CD14-positive monocyte (primary cell): ENCODE measurements at regions not wholly inside any gene's neighbourhood (a gene's known extent, or its start where the extent isn't known, plus 50 kb on each side); places are given as distances from the start of the nearest gene placed in this dataset.

Experiments used
- DNase-seq, 3 donors: peaks; one replicate each; pipeline ENCODE4 v3.0.0-alpha.2; 2011 to 2022
- H2AFZ ChIP-seq: 2 replicates; pipeline ENCODE4 v1.6.0; 2012; ENCODE audit warnings: mild to moderate bottlenecking, low read depth, low read length, inconsistent platforms; ENCODE audit not compliant: insufficient read depth, poor library complexity, severe bottlenecking
- H3K27ac ChIP-seq, 2 donors: 1 replicate in 1 of 2; 2 replicates in 1 of 2; pipeline ENCODE4 v1.5.1; 2012 to 2013; ENCODE audit warnings: low read length in 2 of 2, control low read depth in 1 of 2, inconsistent platforms in 1 of 2, low read depth in 1 of 2, mild to moderate bottlenecking in 1 of 2
- H3K27me3 ChIP-seq, 2 donors: one replicate each; pipeline versions ENCODE4 v1.6.0 to v1.6.1; 2011 to 2013; ENCODE audit warnings: low read length in 2 of 2; ENCODE audit not compliant: control insufficient read depth in 2 of 2, insufficient read depth in 2 of 2
- H3K36me3 ChIP-seq, 2 donors: replicated peaks in 1 of 2; 1 replicate in 1 of 2; 2 replicates in 1 of 2; pipeline versions ENCODE4 v1.5.1 to v1.6.1; 2012 to 2013; ENCODE audit warnings: low read length in 2 of 2, control low read depth in 1 of 2, inconsistent platforms in 1 of 2, mild to moderate bottlenecking in 1 of 2; ENCODE audit not compliant: insufficient read depth in 2 of 2, control insufficient read depth in 1 of 2
- H3K4me1 ChIP-seq, 2 donors: 1 replicate in 1 of 2; 2 replicates in 1 of 2; pipeline versions ENCODE4 v1.5.1 to v1.6.1; 2012 to 2013; ENCODE audit warnings: low read length in 2 of 2, control low read depth in 1 of 2, inconsistent platforms in 1 of 2, mild to moderate bottlenecking in 1 of 2, moderate library complexity in 1 of 2; ENCODE audit not compliant: insufficient read depth in 2 of 2, control insufficient read depth in 1 of 2
- H3K4me2 ChIP-seq: replicated peaks from 2 replicates; pipeline ENCODE3; 2012; ENCODE audit warnings: low read length, moderate library complexity, mild to moderate bottlenecking; ENCODE audit not compliant: poor library complexity, severe bottlenecking; ENCODE audit errors: extremely low read depth
- H3K4me3 ChIP-seq, 3 experiments: fragments of 200-600 bp in 1 of 3; sonication (generic) in 1 of 3; replicated peaks in 1 of 3; 1 replicate in 2 of 3; 2 replicates in 1 of 3; pipeline ENCODE4 v1.5.1; 2011 to 2013; ENCODE audit warnings: low read length in 3 of 3, mild to moderate bottlenecking in 3 of 3, control low read depth in 2 of 3, low read depth in 2 of 3, inconsistent platforms in 1 of 3, moderate library complexity in 1 of 3
- H3K79me2 ChIP-seq: 2 replicates; pipeline ENCODE4 v1.6.0; 2012; ENCODE audit warnings: mild to moderate bottlenecking, control low read depth, inconsistent platforms, low read length, moderate library complexity; ENCODE audit not compliant: insufficient read depth
- H3K9ac ChIP-seq: 2 replicates; pipeline ENCODE4 v1.6.0; 2017; ENCODE audit warnings: low read length, mild to moderate bottlenecking; ENCODE audit not compliant: insufficient read depth, poor library complexity, severe bottlenecking
- H3K9me3 ChIP-seq, 2 donors: replicated peaks in 1 of 2; 1 replicate in 1 of 2; 2 replicates in 1 of 2; pipeline versions ENCODE4 v1.5.1 to v1.6.1; 2012 to 2013; ENCODE audit warnings: low read length in 2 of 2, control low read depth in 1 of 2; ENCODE audit not compliant: control insufficient read depth in 1 of 2, insufficient read depth in 1 of 2
- H4K20me1 ChIP-seq: 2 replicates; pipeline ENCODE4 v1.6.0; 2012; ENCODE audit warnings: mild to moderate bottlenecking, low read length, control low read depth, moderate library complexity; ENCODE audit not compliant: insufficient read depth
- H3K27ac Mint-ChIP-seq, 7 donors: one replicate each; pipeline ENCODE4 v1.8.0; 2020; ENCODE audit warnings: mild to moderate bottlenecking in 7 of 7, mixed read lengths in 7 of 7, moderate library complexity in 6 of 7, inconsistent platforms in 2 of 7
- H3K27me3 Mint-ChIP-seq, 3 donors: one replicate each; pipeline ENCODE4 v1.8.0; 2021 to 2022; ENCODE audit warnings: low read depth in 3 of 3, mild to moderate bottlenecking in 3 of 3, mixed read lengths in 3 of 3, moderate library complexity in 3 of 3, inconsistent platforms in 1 of 3
- H3K36me3 Mint-ChIP-seq, 2 donors: one replicate each; pipeline ENCODE4 v1.8.0; 2020; ENCODE audit warnings: mixed read lengths in 2 of 2, inconsistent platforms in 1 of 2, mild to moderate bottlenecking in 1 of 2
- H3K4me1 Mint-ChIP-seq: one replicate; pipeline ENCODE4 v1.8.0; 2020; ENCODE audit warnings: mild to moderate bottlenecking, mixed read lengths
- H3K4me3 Mint-ChIP-seq, 2 donors: one replicate each; pipeline ENCODE4 v1.8.0; 2020; ENCODE audit warnings: mild to moderate bottlenecking in 2 of 2, mixed read lengths in 2 of 2, moderate library complexity in 1 of 2
- H3K9me3 Mint-ChIP-seq, 7 donors: one replicate each; pipeline ENCODE4 v1.8.0; 2020 to 2022; ENCODE audit warnings: mixed read lengths in 7 of 7, mild to moderate bottlenecking in 6 of 7, moderate library complexity in 6 of 7, inconsistent platforms in 2 of 7
- WGBS: methylation state at CpG from one replicate; pipeline ENCODE4 v1.1.5; 2013; ENCODE audit warnings: missing lambda C conversion rate; ENCODE audit not compliant: insufficient coverage; 5-methylcytosine and 5-hydroxymethylcytosine counted together
- intact Hi-C, 2 donors: fragments of 100-400 bp; cut with micrococcal nuclease; formaldehyde crosslinking; loops; one replicate each; pipeline versions ENCODE4 v1.15.0 to v1.15.1; 2023
- TF ChIP-seq, protein P1 (sequence below): fragments of 200-600 bp; IDR thresholded peaks from one replicate; pipeline ENCODE4 v1.8.0; 2022; ENCODE audit warnings: antibody characterized with exemption, mild to moderate bottlenecking

DNA sequence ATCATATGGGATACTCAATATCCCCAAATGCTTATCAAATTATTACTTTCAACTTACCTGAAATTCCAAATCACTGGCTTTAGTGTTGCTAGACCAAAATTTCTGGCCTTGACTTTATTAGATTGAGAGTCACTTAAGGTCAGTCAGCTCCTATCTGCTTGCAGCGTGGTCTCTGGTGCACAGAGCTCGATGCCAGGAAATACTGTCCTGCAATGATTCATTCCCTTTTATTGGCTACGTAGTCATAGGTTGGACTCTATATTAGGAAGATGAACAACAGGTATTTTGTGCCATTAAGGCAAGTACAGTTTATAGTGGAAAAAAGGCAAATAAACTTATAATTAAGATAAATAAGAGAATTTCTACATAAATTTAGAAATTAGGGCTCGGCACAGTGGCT, 378.6 kb upstream of the MCTP2 start:
- no peak for DNase-seq
- 80% methylated on average over 1 of the region's 4 CpGs for WGBS
- peaks cover 0 to 7% (median 3%) of the 10 kb centered on the region in 3 donors for H3K27me3 Mint-ChIP-seq
- Histone ChIP-seq H4K20me1 (no peaks in the 10 kb centered on the region), H3K27ac (no peak overlapping the region), H3K4me3 (no peak overlapping the region), H2AFZ (no peak overlapping the region), H3K9me3 (no peaks in the 10 kb centered on the region), H3K36me3 (no peaks in the 10 kb centered on the region), H3K4me1 (no peaks in the 10 kb centered on the region), H3K4me2 (no peak overlapping the region), H3K9ac (no peak overlapping the region), H3K79me2 (no peaks in the 10 kb centered on the region), H3K27me3 (no peaks in the 10 kb centered on the region)
- peaks cover 0 to 3% (median 0%) of the 10 kb centered on the region in 7 donors for H3K9me3 Mint-ChIP-seq
- no peaks in the 10 kb centered on the region for H3K36me3 Mint-ChIP-seq
- no peak overlapping the region for H3K4me3 Mint-ChIP-seq
- intact Hi-C loops, result no loop called here
- no peaks in the 10 kb centered on the region for H3K4me1 Mint-ChIP-seq
- no peak overlapping the region for H3K27ac Mint-ChIP-seq
- TF ChIP-seq, protein P1, sequence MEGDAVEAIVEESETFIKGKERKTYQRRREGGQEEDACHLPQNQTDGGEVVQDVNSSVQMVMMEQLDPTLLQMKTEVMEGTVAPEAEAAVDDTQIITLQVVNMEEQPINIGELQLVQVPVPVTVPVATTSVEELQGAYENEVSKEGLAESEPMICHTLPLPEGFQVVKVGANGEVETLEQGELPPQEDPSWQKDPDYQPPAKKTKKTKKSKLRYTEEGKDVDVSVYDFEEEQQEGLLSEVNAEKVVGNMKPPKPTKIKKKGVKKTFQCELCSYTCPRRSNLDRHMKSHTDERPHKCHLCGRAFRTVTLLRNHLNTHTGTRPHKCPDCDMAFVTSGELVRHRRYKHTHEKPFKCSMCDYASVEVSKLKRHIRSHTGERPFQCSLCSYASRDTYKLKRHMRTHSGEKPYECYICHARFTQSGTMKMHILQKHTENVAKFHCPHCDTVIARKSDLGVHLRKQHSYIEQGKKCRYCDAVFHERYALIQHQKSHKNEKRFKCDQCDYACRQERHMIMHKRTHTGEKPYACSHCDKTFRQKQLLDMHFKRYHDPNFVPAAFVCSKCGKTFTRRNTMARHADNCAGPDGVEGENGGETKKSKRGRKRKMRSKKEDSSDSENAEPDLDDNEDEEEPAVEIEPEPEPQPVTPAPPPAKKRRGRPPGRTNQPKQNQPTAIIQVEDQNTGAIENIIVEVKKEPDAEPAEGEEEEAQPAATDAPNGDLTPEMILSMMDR, result no peak

DNA sequence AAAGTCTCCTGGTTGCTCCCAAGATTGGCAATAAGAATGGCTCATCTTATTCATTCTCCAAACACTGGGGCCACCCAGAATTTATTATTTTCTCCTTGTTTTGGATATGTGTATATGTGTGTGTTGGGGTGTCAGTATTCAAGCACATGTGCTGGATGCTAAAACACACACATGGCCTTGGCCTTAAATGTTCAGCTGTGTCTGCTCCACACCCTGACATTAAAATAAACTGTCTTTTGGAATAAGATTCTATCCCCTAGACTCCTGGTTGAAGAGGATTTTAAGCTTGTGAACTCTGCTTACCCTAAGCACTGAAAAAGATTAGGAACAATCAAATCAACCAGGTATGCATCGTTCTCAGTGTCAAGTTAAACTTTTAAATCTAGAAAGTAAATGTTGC, 382.9 kb upstream of the MCTP2 start:
- no peaks in the 10 kb centered on the region for H3K4me1 ChIP-seq
- no peaks in the 10 kb centered on the region for H3K79me2 ChIP-seq
- H3K4me3 ChIP-seq, result no peak overlapping the region
- no peak overlapping the region for H3K4me2 ChIP-seq
- no peak overlapping the region for H2AFZ ChIP-seq
- peaks cover 0 to 4% (median 1%) of the 10 kb centered on the region in 3 donors for H3K27me3 Mint-ChIP-seq
- TF ChIP-seq, protein P1, result no peak
- no peak overlapping the region for H3K27ac Mint-ChIP-seq
- peaks cover 0 to 4% (median 0%) of the 10 kb centered on the region in 7 donors for H3K9me3 Mint-ChIP-seq
- H4K20me1 ChIP-seq, result no peaks in the 10 kb centered on the region
- no CpG with 5 or more reads among the region's 1 CpG for WGBS
- no peaks in the 10 kb centered on the region for H3K36me3 Mint-ChIP-seq
- H3K4me3 Mint-ChIP-seq, result no peak overlapping the region
- H3K4me1 Mint-ChIP-seq, result no peaks in the 10 kb centered on the region
- no peak for DNase-seq
- H3K27ac ChIP-seq, result no peak overlapping the region
- H3K27me3 ChIP-seq, result no peaks in the 10 kb centered on the region
- intact Hi-C loops, result no loop called here
- H3K9me3 ChIP-seq, result no peaks in the 10 kb centered on the region
- H3K36me3 ChIP-seq, result no peaks in the 10 kb centered on the region
- H3K9ac ChIP-seq, result no peak overlapping the region
